GM10266 (cell line): ENCODE measurements at regions not wholly inside any gene's neighbourhood (a gene's known extent, or its start where the extent isn't known, plus 50 kb on each side); places are given as distances from the start of the nearest gene placed in this dataset.
"Not testable (repeated sequence)": the region's sequence is repeated elsewhere in the genome, so short reads cannot be mapped to it uniquely, and the experiment has no call there.

Source experiments
- DNase-seq: peaks from one replicate; pipeline ENCODE4 v3.0.0; 2012; ENCODE audit errors: extremely low spot score
- TF ChIP-seq, protein P1 (sequence below): IDR thresholded peaks from 2 replicates; pipeline ENCODE4 v1.5.1; 2012; ENCODE audit warnings: mild to moderate bottlenecking, low read depth; ENCODE audit not compliant: control insufficient read depth, insufficient read depth; ENCODE audit errors: missing control alignments

GRCh38 chr2:134002391-134002790 is 251.5 kb upstream of the MGAT5 start:
- DNase-seq, result no peak
- TF ChIP-seq, protein P1, sequence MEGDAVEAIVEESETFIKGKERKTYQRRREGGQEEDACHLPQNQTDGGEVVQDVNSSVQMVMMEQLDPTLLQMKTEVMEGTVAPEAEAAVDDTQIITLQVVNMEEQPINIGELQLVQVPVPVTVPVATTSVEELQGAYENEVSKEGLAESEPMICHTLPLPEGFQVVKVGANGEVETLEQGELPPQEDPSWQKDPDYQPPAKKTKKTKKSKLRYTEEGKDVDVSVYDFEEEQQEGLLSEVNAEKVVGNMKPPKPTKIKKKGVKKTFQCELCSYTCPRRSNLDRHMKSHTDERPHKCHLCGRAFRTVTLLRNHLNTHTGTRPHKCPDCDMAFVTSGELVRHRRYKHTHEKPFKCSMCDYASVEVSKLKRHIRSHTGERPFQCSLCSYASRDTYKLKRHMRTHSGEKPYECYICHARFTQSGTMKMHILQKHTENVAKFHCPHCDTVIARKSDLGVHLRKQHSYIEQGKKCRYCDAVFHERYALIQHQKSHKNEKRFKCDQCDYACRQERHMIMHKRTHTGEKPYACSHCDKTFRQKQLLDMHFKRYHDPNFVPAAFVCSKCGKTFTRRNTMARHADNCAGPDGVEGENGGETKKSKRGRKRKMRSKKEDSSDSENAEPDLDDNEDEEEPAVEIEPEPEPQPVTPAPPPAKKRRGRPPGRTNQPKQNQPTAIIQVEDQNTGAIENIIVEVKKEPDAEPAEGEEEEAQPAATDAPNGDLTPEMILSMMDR, result no peak

GRCh38 chr2:134002921-134003320 is 251.0 kb upstream of the MGAT5 start:
- TF ChIP-seq, protein P1, result no peak
- DNase-seq, result no peak

- TF ChIP-seq, protein P1, result no peak
- no peak for DNase-seq
Measured at GRCh38 chr2:134004467-134004866, 249.4 kb upstream of the MGAT5 start.

DNA sequence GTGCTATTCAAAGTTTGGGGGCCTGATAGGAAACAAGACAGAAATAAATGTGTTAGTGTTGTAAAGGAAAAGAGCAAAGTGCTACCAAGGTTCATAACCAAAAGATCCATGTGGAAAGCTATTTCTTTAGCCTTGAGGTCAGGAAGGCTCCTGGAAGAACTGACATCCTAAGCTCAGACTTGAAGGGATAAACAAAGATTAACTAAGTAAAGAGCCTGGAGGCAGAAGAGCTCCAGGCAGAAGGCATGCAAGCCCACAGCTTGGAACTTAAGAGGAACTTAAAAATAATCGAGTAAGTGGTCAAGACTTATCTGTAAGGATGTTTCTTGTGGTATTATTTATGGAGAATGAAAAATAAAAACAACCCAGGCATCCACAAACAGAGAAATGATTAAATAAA is 245.0 kb upstream of the MGAT5 start:
- DNase-seq, result no peak
- TF ChIP-seq, protein P1, result no peak

DNA sequence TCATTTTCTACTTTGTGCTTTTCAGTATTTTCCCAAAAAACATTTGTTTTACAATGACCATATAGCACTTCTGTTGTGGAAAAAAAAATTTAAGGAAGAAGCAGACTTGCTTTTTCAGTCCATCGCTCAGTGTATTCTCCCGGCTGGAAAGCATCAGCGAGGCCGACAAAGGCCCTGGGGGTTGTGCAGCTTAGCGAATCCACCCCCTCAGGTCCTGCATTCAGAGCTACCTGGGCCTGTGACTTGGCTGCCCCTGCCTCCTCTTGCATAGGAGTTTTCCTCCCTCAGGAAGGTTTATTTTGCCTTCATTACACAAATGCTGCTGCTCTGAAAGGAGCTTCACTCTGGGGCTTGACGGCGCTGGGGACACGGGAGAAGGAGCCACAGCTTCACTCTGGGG is 244.4 kb upstream of the MGAT5 start:
- TF ChIP-seq, protein P1, result no peak
- no peak for DNase-seq

DNA sequence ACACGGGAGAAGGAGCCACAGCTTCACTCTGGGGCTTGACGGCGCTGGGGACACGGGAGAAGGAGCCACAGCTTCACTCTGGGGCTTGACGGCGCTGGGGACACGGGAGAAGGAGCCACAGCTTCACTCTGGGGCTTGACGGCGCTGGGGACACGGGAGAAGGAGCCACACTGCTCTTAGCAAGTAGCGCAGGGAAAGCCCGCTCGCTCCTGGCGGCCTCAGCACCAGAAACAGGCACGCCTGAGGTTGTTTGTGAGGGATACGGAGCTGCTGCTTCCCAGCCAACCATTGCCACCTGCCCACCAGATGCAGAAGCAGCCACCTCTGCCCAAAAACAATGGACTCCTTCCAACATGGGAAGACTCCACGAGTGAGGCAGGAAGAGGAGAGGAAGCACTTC is 244.0 kb upstream of the MGAT5 start:
- not testable (repeated sequence) for DNase-seq

GRCh38 chr2:134011936-134012586 is 241.8 kb upstream of the MGAT5 start:
- TF ChIP-seq, protein P1, result no peak
- DNase-seq, result no peak

DNA sequence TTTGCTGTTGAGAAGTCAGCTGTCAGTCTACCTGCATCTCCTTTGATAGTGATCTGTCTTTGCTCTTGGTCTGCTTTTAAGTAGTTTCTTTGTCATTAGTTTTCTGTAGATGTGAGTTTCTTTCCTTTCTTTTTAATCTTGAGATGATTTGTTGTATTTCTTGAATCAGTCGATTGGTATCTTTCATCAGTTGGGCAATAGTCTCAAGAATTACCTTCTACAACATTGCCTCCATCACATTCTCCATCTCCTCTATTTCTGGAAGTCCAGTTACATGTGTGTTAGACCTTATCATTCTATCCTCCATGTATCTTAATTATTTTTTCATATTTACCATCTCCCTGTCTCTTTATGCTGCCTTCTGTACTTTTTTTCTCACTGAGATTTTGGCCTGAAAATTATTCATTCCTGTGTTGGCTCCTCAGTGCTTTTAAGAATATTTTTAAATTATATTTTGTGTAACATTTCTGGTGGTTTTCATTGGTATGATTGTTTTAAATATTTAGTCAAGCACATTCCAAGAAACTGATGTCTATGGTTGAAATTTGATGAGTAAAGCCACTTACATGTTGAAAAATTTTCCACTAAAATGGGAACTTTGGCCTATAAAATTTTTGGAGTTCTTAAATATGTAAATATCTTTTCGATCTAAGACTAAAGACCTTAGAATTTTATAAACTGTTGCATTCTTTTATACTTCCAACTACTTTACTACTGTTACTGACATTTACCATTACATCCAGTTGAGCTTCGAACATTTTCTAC is 239.5 kb upstream of the MGAT5 start:
- no peak for DNase-seq
- TF ChIP-seq, protein P1, result no peak
